Activated naive CD8-positive, alpha-beta T cell (primary cell): ENCODE measurements at regions not wholly inside any gene's neighbourhood (a gene's known extent, or its start where the extent isn't known, plus 50 kb on each side); places are given as distances from the start of the nearest gene placed in this dataset.

ENCODE experiments used
- H3K27ac Mint-ChIP-seq: one replicate; pipeline ENCODE4 v1.8.0; 2021; ENCODE audit warnings: mixed read lengths
- H3K27me3 Mint-ChIP-seq: one replicate; pipeline ENCODE4 v1.8.0; 2021; ENCODE audit warnings: mixed read lengths
- H3K36me3 Mint-ChIP-seq: one replicate; pipeline ENCODE4 v1.8.0; 2021; ENCODE audit warnings: mixed read lengths
- H3K4me1 Mint-ChIP-seq: one replicate; pipeline ENCODE4 v1.8.0; 2021; ENCODE audit warnings: low read depth, mixed read lengths
- H3K4me3 Mint-ChIP-seq: one replicate; pipeline ENCODE4 v1.8.0; 2021; ENCODE audit warnings: mild to moderate bottlenecking, mixed read lengths
- H3K9me3 Mint-ChIP-seq: one replicate; pipeline ENCODE4 v1.8.0; 2021; ENCODE audit warnings: low read depth, mixed read lengths

DNA sequence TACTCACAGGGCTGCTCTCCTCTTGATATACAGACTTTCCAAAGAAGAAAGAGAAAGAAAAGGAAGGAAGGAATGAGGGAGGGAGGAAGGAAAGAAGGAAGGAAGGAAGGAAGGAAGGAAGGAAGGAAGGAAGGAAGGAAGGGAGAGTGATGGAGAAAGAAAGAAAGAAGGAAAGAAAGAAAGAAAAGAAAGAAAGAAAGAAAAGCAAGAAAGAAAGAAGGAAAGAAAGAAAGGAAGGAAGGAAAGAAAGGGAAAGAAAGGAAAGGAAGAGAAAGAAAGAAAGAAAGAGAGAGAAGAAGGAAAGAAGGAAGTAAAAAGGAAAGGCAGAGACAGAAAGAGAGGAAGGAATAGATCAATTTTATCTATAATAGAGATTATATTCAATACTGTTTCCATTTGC, 1257.4 kb downstream of the EPHA7 start:
- H3K36me3 Mint-ChIP-seq: no peaks in the 10 kb centered on the region
- H3K4me1 Mint-ChIP-seq: no peaks in the 10 kb centered on the region
- H3K27ac Mint-ChIP-seq: no peak overlapping the region
- H3K9me3 Mint-ChIP-seq: peaks cover 3% of the 10 kb centered on the region
- no peaks in the 10 kb centered on the region for H3K27me3 Mint-ChIP-seq
- H3K4me3 Mint-ChIP-seq: no peak overlapping the region

- Mint-ChIP-seq H3K4me1 (no peaks in the 10 kb centered on the region), H3K27me3 (no peaks in the 10 kb centered on the region), H3K27ac (no peak overlapping the region), H3K9me3 (peaks cover 3% of the 10 kb centered on the region), H3K4me3 (no peak overlapping the region), H3K36me3 (no peaks in the 10 kb centered on the region)
Measured at GRCh38 chr6:92160226-92160625, 1259.1 kb downstream of the EPHA7 start.

DNA sequence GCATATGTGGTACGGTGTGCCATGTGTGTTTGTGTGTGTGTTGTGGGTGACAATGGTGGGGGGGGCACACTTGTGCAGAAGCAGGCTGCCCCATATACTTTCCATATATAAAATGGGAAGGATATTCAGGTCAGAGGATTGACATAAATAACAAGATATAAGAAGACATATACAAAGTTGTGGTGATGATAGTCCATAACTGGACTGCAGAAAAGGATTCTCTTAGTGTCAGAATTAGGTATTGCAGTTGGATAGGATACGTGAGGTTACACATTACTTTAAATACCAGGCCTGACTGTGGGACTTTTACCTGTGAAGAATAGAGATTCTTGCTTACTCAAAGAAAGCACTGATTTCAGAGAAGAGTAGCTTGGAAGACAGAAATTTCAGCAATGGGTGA, 1260.3 kb downstream of the EPHA7 start:
- Mint-ChIP-seq H3K36me3 (no peaks in the 10 kb centered on the region), H3K27me3 (no peaks in the 10 kb centered on the region), H3K9me3 (no peaks in the 10 kb centered on the region), H3K4me3 (no peak overlapping the region), H3K4me1 (no peaks in the 10 kb centered on the region), H3K27ac (no peak overlapping the region)

- Mint-ChIP-seq H3K4me1 (no peaks in the 10 kb centered on the region), H3K27me3 (no peaks in the 10 kb centered on the region), H3K27ac (no peak overlapping the region), H3K4me3 (no peak overlapping the region), H3K36me3 (no peaks in the 10 kb centered on the region), H3K9me3 (no peaks in the 10 kb centered on the region)
Measured at GRCh38 chr6:92150553-92150952, 1268.8 kb downstream of the EPHA7 start.

DNA sequence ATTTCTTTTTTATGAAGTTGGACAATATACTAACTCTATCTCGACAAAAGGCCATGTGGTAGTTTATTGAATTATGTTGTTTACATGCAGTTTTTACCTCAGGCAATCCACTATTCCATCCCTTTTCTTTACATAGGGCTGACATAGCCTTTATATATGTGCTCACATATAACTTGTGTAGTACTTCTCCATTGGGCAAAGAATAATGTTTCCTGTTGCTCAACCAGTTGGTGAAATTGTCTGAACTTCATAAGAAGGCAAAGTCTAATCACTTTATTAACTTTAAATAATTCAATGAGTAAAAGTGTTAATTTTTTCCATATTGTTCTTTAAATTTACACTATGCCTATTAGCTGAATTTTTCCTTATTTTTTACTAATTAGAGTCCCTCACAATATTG, 1272.1 kb downstream of the EPHA7 start:
- H3K36me3 Mint-ChIP-seq: no peaks in the 10 kb centered on the region
- H3K27me3 Mint-ChIP-seq: no peaks in the 10 kb centered on the region
- H3K4me1 Mint-ChIP-seq: no peaks in the 10 kb centered on the region
- H3K4me3 Mint-ChIP-seq: no peak overlapping the region
- H3K9me3 Mint-ChIP-seq: no peaks in the 10 kb centered on the region
- H3K27ac Mint-ChIP-seq: no peak overlapping the region

DNA sequence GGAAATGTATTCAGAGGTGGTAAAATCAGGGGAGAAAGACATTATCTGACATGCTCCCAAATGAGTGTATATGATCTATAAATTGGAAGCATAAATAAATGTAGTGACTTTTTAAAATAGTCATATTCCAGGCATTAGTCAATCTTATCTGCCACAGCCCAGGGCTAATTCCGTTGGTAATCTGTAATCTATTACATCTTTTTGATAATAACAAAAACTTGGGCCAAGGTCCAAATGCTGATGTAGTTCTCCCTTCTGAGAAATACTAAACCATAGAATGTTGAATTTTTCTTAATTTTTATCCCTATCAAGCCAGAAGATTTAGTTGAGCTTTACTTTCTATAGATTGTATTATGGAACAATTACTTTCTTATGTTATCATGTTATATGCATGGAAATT, 1279.8 kb downstream of the EPHA7 start:
- no peaks in the 10 kb centered on the region for H3K36me3 Mint-ChIP-seq
- H3K4me1 Mint-ChIP-seq: no peaks in the 10 kb centered on the region
- peaks cover 8% of the 10 kb centered on the region for H3K9me3 Mint-ChIP-seq
- no peak overlapping the region for H3K27ac Mint-ChIP-seq
- no peak overlapping the region for H3K4me3 Mint-ChIP-seq
- no peaks in the 10 kb centered on the region for H3K27me3 Mint-ChIP-seq

DNA sequence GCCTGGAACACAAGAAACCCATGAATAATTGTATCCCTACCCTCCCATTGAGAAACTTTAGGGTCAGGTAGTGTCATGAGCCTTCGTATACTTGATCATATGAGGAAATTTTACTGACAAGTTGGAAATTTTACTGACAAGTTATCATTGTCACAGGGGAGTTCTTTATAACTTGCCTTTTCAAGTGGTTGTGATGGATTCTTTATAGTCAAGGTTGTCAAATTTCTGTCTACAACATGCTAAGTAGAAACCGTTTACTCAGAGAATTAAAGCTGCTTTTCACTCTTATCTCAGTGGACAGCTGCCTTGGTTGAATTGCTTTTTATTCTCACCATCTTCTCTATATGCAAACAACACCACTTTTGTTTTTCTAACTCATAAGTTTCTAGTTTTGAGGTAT, 1286.4 kb downstream of the EPHA7 start:
- Mint-ChIP-seq H3K27me3 (no peaks in the 10 kb centered on the region), H3K4me3 (no peak overlapping the region), H3K36me3 (no peaks in the 10 kb centered on the region), H3K27ac (no peak overlapping the region), H3K9me3 (peaks cover 8% of the 10 kb centered on the region), H3K4me1 (no peaks in the 10 kb centered on the region)

- Mint-ChIP-seq H3K27ac (no peak overlapping the region), H3K9me3 (peaks cover 8% of the 10 kb centered on the region)
Measured at GRCh38 chr6:92132457-92132856, 1286.9 kb downstream of the EPHA7 start.

GRCh38 chr6:92130944-92131343, 1288.4 kb downstream of the EPHA7 start:
- Mint-ChIP-seq H3K4me3 (no peak overlapping the region), H3K9me3 (peaks cover 5% of the 10 kb centered on the region), H3K4me1 (no peaks in the 10 kb centered on the region), H3K36me3 (no peaks in the 10 kb centered on the region), H3K27ac (no peak overlapping the region), H3K27me3 (no peaks in the 10 kb centered on the region)

More at GRCh38 chr6:92132457-92132856, 1286.9 kb downstream of the EPHA7 start:
- Mint-ChIP-seq H3K36me3 (no peaks in the 10 kb centered on the region), H3K4me1 (no peaks in the 10 kb centered on the region), H3K4me3 (no peak overlapping the region), H3K27me3 (no peaks in the 10 kb centered on the region)

DNA sequence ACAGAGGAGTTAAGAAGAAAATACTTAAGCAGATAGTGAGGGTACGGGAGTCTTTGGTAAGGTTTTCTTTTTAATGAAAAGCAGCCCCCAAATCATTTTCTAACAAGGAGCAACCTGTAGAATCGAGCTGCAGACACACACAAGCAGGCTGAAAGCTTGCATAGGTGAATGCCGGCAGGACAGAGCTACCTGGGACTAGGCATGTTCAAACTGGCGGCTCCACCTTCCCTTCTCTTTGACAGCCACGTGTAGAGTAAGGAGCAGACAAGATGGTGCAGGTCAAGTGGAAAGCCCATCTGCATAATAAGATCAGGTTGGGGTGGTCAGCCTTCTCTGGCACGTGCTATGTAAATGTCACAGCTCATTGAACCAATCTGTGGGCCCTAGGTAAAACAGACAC, 1292.4 kb downstream of the EPHA7 start:
- no peak overlapping the region for H3K4me3 Mint-ChIP-seq
- H3K27ac Mint-ChIP-seq: no peak overlapping the region
- no peaks in the 10 kb centered on the region for H3K36me3 Mint-ChIP-seq
- H3K9me3 Mint-ChIP-seq: no peaks in the 10 kb centered on the region
- no peaks in the 10 kb centered on the region for H3K4me1 Mint-ChIP-seq
- H3K27me3 Mint-ChIP-seq: no peaks in the 10 kb centered on the region

- H3K9me3 Mint-ChIP-seq: no peaks in the 10 kb centered on the region
- no peak overlapping the region for H3K27ac Mint-ChIP-seq
- no peaks in the 10 kb centered on the region for H3K27me3 Mint-ChIP-seq
- no peaks in the 10 kb centered on the region for H3K36me3 Mint-ChIP-seq
- no peaks in the 10 kb centered on the region for H3K4me1 Mint-ChIP-seq
- no peak overlapping the region for H3K4me3 Mint-ChIP-seq
Measured at GRCh38 chr6:92126088-92126487, 1293.3 kb downstream of the EPHA7 start.

DNA sequence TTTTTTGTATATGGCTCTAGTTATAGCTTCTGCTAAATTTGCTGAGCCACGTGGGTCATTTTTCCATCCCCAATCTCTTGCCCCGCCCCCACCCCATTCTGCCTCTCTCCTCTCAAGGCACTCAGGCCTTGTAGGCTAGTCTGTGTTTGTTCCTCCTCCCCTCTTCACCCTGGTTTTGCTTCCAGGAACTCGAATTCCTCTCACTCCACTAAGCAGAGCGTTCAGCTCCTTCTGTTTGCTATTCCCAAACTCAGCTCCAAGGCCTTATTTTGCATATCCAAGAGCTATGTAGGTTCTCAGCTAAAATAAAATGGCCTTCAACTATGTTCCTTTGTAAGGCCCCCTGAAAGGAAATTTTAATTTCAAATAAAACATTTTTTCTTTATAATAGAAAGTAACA, 1293.7 kb downstream of the EPHA7 start:
- Mint-ChIP-seq H3K4me3 (no peak overlapping the region), H3K9me3 (no peaks in the 10 kb centered on the region), H3K4me1 (no peaks in the 10 kb centered on the region), H3K27me3 (no peaks in the 10 kb centered on the region), H3K36me3 (no peaks in the 10 kb centered on the region), H3K27ac (no peak overlapping the region)

- H3K9me3 Mint-ChIP-seq: no peaks in the 10 kb centered on the region
- H3K4me1 Mint-ChIP-seq: no peaks in the 10 kb centered on the region
- H3K4me3 Mint-ChIP-seq: no peak overlapping the region
- no peaks in the 10 kb centered on the region for H3K36me3 Mint-ChIP-seq
- no peaks in the 10 kb centered on the region for H3K27me3 Mint-ChIP-seq
- H3K27ac Mint-ChIP-seq: no peak overlapping the region
Measured at GRCh38 chr6:92124200-92124651, 1295.1 kb downstream of the EPHA7 start.

- H3K4me1 Mint-ChIP-seq: no peaks in the 10 kb centered on the region
- H3K36me3 Mint-ChIP-seq: no peaks in the 10 kb centered on the region
- H3K4me3 Mint-ChIP-seq: no peak overlapping the region
- no peak overlapping the region for H3K27ac Mint-ChIP-seq
- no peaks in the 10 kb centered on the region for H3K9me3 Mint-ChIP-seq
- H3K27me3 Mint-ChIP-seq: no peaks in the 10 kb centered on the region
Measured at GRCh38 chr6:92122746-92123145, 1296.6 kb downstream of the EPHA7 start.

GRCh38 chr6:92121228-92121627, 1298.1 kb downstream of the EPHA7 start:
- Mint-ChIP-seq H3K36me3 (no peaks in the 10 kb centered on the region), H3K9me3 (no peaks in the 10 kb centered on the region), H3K27me3 (no peaks in the 10 kb centered on the region), H3K4me1 (no peaks in the 10 kb centered on the region), H3K27ac (no peak overlapping the region), H3K4me3 (no peak overlapping the region)

GRCh38 chr6:92117800-92118199, 1301.6 kb downstream of the EPHA7 start:
- H3K9me3 Mint-ChIP-seq: no peaks in the 10 kb centered on the region
- H3K27ac Mint-ChIP-seq: no peak overlapping the region
- H3K27me3 Mint-ChIP-seq: no peaks in the 10 kb centered on the region
- no peak overlapping the region for H3K4me3 Mint-ChIP-seq
- H3K4me1 Mint-ChIP-seq: no peaks in the 10 kb centered on the region
- no peaks in the 10 kb centered on the region for H3K36me3 Mint-ChIP-seq

DNA sequence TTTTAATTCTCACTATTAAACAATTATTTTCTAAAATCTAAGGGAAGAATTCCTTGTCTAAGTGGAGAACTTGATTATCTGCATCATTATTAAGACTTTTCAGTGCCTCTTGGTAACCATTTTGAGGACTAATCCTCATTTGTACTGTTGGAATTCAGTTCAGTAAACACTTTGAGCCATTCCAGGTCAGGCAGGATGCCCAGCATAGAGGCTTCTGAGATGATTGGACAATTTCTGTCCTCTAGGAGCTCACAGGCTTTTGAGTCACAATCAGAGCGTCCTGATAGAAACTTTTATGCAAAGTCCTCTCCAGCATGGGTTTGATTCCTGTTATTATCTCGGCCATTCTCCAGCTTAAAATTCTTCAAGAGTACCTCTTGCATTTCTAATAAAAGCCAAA, 1304.6 kb downstream of the EPHA7 start:
- H3K27ac Mint-ChIP-seq: no peak overlapping the region
- H3K9me3 Mint-ChIP-seq: no peaks in the 10 kb centered on the region
- H3K4me1 Mint-ChIP-seq: no peaks in the 10 kb centered on the region
- H3K27me3 Mint-ChIP-seq: no peaks in the 10 kb centered on the region
- H3K4me3 Mint-ChIP-seq: no peak overlapping the region
- H3K36me3 Mint-ChIP-seq: no peaks in the 10 kb centered on the region
